ENCODE measurements at regions not wholly inside any gene's neighbourhood (a gene's known extent, or its start where the extent isn't known, plus 50 kb on each side); places are given as distances from the start of the nearest gene placed in this dataset.

DNA sequence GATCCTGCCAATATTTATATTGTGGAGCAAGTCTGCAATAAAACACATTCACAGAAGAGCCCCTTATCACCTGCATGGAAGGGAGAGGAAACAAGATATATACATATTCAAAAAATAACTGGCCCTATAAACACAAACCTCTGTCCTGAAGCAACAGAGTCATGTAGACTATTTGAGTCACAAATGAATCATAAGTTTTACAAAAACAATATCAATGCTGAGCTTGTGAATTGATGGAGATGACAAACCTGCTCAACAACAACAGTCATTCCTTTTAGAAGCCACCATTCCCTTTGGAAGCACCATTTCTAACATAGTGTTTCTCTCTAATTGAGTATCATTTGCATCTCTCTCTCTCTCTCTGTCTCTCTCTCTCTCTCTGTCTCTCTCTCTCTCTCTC is 313.9 kb downstream of the MID1IP1 start:
- Histone ChIP-seq H3K9me3 (no peaks in the 10 kb centered on the region), H3K4me3 (no peak overlapping the region), H3K27me3 (peaks cover 0 to 8% (median 0%) of the 10 kb centered on the region in 4 donors), H3K27ac (no peak overlapping the region), H3K36me3 (no peaks in the 10 kb centered on the region), H3K4me1 (no peaks in the 10 kb centered on the region)
- no peak for DNase-seq
- intact Hi-C loops (cut with DNase I): no loop called here
- no peak for FAIRE-seq
- ATAC-seq: no peak
- TF ChIP-seq, protein P1, sequence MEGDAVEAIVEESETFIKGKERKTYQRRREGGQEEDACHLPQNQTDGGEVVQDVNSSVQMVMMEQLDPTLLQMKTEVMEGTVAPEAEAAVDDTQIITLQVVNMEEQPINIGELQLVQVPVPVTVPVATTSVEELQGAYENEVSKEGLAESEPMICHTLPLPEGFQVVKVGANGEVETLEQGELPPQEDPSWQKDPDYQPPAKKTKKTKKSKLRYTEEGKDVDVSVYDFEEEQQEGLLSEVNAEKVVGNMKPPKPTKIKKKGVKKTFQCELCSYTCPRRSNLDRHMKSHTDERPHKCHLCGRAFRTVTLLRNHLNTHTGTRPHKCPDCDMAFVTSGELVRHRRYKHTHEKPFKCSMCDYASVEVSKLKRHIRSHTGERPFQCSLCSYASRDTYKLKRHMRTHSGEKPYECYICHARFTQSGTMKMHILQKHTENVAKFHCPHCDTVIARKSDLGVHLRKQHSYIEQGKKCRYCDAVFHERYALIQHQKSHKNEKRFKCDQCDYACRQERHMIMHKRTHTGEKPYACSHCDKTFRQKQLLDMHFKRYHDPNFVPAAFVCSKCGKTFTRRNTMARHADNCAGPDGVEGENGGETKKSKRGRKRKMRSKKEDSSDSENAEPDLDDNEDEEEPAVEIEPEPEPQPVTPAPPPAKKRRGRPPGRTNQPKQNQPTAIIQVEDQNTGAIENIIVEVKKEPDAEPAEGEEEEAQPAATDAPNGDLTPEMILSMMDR (IDR thresholded peaks at IDR 0.05): no peak

DNA sequence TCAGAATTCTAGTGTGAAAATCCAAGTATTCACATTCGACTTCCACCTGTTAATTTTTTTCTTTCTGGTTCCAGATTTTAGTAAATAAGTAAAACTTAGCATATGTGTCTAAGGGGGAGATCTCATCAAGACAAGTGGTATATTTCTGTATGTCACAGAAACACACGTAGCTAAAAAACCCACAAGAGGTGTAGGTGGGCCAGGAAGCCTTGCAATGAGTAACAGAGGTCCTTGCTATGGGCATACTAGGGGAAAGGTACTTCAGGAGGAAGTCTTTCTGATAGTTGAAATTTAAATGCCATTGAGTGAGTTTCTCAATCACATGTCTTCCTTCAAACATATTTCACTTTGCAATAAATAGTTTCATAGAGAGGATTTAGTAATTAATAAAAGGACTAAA is 315.8 kb downstream of the MID1IP1 start:
- TF ChIP-seq, protein P1 (IDR thresholded peaks at IDR 0.05): no peak
- Histone ChIP-seq H3K36me3 (no peaks in the 10 kb centered on the region), H3K27ac (no peak overlapping the region), H3K27me3 (no peaks in the 10 kb centered on the region), H3K4me1 (no peaks in the 10 kb centered on the region), H3K9me3 (no peaks in the 10 kb centered on the region), H3K4me3 (no peak overlapping the region)
- FAIRE-seq (no peak), DNase-seq (no peak), ATAC-seq (no peak)
- WGBS, 2 donors: 41 to 90% methylated on average over 2 of the region's 2 CpGs
- intact Hi-C loops (cut with DNase I): no loop called here

DNA sequence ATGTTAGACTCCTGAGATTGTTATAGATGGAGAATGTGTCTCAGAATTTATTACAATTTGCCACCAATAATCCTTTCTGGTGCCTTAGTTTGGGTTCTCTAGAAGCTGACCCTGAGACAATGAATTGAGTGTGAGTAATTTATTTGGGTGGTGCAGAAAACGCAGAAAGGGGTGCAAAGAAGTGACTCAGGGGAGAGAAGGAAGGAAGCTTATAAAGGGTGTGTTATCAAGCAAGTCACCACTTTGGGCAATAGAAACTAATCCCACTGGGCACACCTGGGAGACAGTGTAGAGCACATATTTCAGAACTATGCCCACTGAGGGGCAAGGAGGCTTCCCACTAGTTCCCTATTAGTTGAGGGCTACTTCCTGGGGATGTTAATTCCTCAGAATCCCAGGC is 320.6 kb downstream of the MID1IP1 start:
- Histone ChIP-seq H3K36me3 (no peaks in the 10 kb centered on the region), H3K27me3 (no peaks in the 10 kb centered on the region), H3K4me3 (no peak overlapping the region), H3K4me1 (no peaks in the 10 kb centered on the region), H3K9me3 (no peaks in the 10 kb centered on the region), H3K27ac (no peak overlapping the region)
- TF ChIP-seq, protein P1 (IDR thresholded peaks at IDR 0.05): no peak
- WGBS, 2 donors: 79 to 95% methylated on average over 1 of the region's 1 CpG
- FAIRE-seq (no peak), DNase-seq (no peak), ATAC-seq (no peak)
- intact Hi-C loops (cut with DNase I): no loop called here

DNA sequence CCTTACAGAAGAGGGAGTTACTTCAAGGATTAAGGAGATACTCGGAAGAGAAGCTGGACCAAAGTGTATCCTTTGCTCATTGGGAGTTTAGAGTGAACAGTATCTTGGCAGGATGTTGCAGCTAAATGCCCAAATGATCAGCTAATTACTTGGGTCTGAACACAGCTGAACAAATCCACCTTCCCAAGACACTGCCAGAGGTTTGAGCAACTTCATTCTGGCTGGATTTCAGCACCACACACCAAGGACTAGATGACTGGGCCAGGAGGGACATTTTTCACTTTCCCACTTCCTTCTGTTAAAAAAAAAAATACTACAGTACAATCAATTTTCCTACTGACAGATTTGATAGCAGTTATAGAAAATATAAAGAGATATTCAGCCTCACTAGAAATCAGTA is 324.6 kb downstream of the MID1IP1 start:
- FAIRE-seq (no peak), DNase-seq (peak in 3 of 6 donors; percentile 29 to 45 (median 43)), ATAC-seq (peak; percentile 76 to 91 (median 84))
- WGBS, 2 donors: 27 to 29% methylated on average over 1 of the region's 1 CpG
- H3K36me3 ChIP-seq: no peaks in the 10 kb centered on the region
- no peak overlapping the region for H3K27ac ChIP-seq
- no peaks in the 10 kb centered on the region for H3K27me3 ChIP-seq
- no peaks in the 10 kb centered on the region for H3K9me3 ChIP-seq
- no peaks in the 10 kb centered on the region for H3K4me1 ChIP-seq
- TF ChIP-seq, protein P1 (IDR thresholded peaks at IDR 0.05): no peak
- H3K4me3 ChIP-seq: no peak overlapping the region
- intact Hi-C loops (cut with DNase I): no loop called here

DNA sequence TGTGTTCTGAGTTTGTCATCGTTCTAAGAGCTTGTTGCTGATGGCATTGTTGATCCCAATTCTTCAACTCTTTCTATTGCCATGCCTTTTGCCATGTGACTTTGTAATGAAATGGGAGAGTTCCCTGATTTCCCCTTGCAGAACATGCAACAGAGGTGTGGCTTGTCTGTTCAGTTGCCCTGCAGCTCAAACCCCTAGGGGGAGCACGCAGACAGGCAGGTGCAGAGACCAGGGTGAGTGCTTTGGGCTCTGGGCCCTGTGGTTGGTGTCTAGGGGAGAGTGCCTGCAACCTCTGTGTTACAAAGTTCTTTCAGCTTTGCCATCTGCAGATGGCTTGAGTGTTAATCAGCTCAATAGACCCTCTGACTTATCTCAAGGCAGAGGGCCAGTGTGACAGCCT is 332.7 kb downstream of the MID1IP1 start:
- Histone ChIP-seq H3K27ac (no peak overlapping the region), H3K9me3 (no peaks in the 10 kb centered on the region), H3K27me3 (peaks cover 0 to 7% (median 0%) of the 10 kb centered on the region in 4 donors), H3K36me3 (no peaks in the 10 kb centered on the region), H3K4me1 (no peaks in the 10 kb centered on the region), H3K4me3 (no peak overlapping the region)
- intact Hi-C loops (cut with DNase I): no loop called here
- DNase-seq: no peak
- 38 to 74% methylated on average over 2 of the region's 2 CpGs for WGBS, 2 donors
- FAIRE-seq: no peak
- peak in 2 of 4 donors; percentile 57 to 63 for ATAC-seq
- TF ChIP-seq, protein P1 (IDR thresholded peaks at IDR 0.05): no peak
